ENCODE measurements at regions not wholly inside any gene's neighbourhood (a gene's known extent, or its start where the extent isn't known, plus 50 kb on each side); places are given as distances from the start of the nearest gene placed in this dataset.

- no peaks in the 10 kb centered on the region for H3K9me3 Mint-ChIP-seq
- no peaks in the 10 kb centered on the region for H3K4me1 Mint-ChIP-seq (ENCODE audit: low read depth in 2 of 2)
- ATAC-seq (replicated peaks) (no peak), DNase-seq (no peak)
- H3K4me3 Mint-ChIP-seq: no peak overlapping the region
- peaks cover 9 to 10% of the 10 kb centered on the region in 2 donors for H3K27me3 Mint-ChIP-seq
- H3K27ac Mint-ChIP-seq: no peak overlapping the region
- H3K36me3 Mint-ChIP-seq (ENCODE audit: insufficient read depth): no peaks in the 10 kb centered on the region
Observed at GRCh38 chr12:28937196-28937595, 211.9 kb upstream of the FAR2 start.

GRCh38 chr12:28938056-28938455 lies 211.0 kb upstream of the FAR2 start:
- Mint-ChIP-seq H3K27me3 (peaks cover 9 to 10% of the 10 kb centered on the region in 2 donors), H3K4me1 (ENCODE audit: low read depth in 2 of 2) (no peaks in the 10 kb centered on the region), H3K27ac (no peak overlapping the region), H3K36me3 (ENCODE audit: insufficient read depth) (no peaks in the 10 kb centered on the region), H3K9me3 (no peaks in the 10 kb centered on the region), H3K4me3 (no peak overlapping the region)
- DNase-seq: no peak
- ATAC-seq (replicated peaks): no peak

- Mint-ChIP-seq H3K4me1 (ENCODE audit: low read depth in 2 of 2) (no peaks in the 10 kb centered on the region), H3K27ac (no peak overlapping the region), H3K4me3 (no peak overlapping the region), H3K9me3 (no peaks in the 10 kb centered on the region), H3K36me3 (ENCODE audit: insufficient read depth) (no peaks in the 10 kb centered on the region), H3K27me3 (peaks cover 9 to 10% of the 10 kb centered on the region in 2 donors)
- DNase-seq (no peak), ATAC-seq (replicated peaks) (no peak)
Observed at GRCh38 chr12:28938581-28939235, 210.4 kb upstream of the FAR2 start.

- ATAC-seq (replicated peaks): no peak
- Mint-ChIP-seq H3K4me1 (ENCODE audit: low read depth in 2 of 2) (no peaks in the 10 kb centered on the region), H3K27ac (no peak overlapping the region), H3K4me3 (no peak overlapping the region), H3K27me3 (peaks cover 9 to 10% of the 10 kb centered on the region in 2 donors), H3K9me3 (no peaks in the 10 kb centered on the region), H3K36me3 (ENCODE audit: insufficient read depth) (no peaks in the 10 kb centered on the region)
- no peak for DNase-seq
Observed at GRCh38 chr12:28939427-28939826, 209.7 kb upstream of the FAR2 start.

- Mint-ChIP-seq H3K9me3 (no peaks in the 10 kb centered on the region), H3K36me3 (ENCODE audit: insufficient read depth) (no peaks in the 10 kb centered on the region), H3K27me3 (peaks cover 9 to 10% of the 10 kb centered on the region in 2 donors), H3K4me1 (ENCODE audit: low read depth in 2 of 2) (no peaks in the 10 kb centered on the region), H3K4me3 (no peak overlapping the region), H3K27ac (no peak overlapping the region)
- ATAC-seq (replicated peaks) (no peak), DNase-seq (no peak)
Observed at GRCh38 chr12:28941248-28941647, 207.8 kb upstream of the FAR2 start.

- ATAC-seq (replicated peaks) (no peak), DNase-seq (no peak)
- Mint-ChIP-seq H3K36me3 (ENCODE audit: insufficient read depth) (no peaks in the 10 kb centered on the region), H3K27me3 (no peaks in the 10 kb centered on the region), H3K9me3 (no peaks in the 10 kb centered on the region), H3K27ac (no peak overlapping the region), H3K4me3 (no peak overlapping the region), H3K4me1 (ENCODE audit: low read depth in 2 of 2) (no peaks in the 10 kb centered on the region)
Observed at GRCh38 chr12:28946361-28946760, 202.7 kb upstream of the FAR2 start.

- no peaks in the 10 kb centered on the region for H3K4me1 Mint-ChIP-seq (ENCODE audit: low read depth in 2 of 2)
- H3K9me3 Mint-ChIP-seq: no peaks in the 10 kb centered on the region
- H3K27ac Mint-ChIP-seq: no peak overlapping the region
- H3K36me3 Mint-ChIP-seq (ENCODE audit: insufficient read depth): no peaks in the 10 kb centered on the region
- no peak overlapping the region for H3K4me3 Mint-ChIP-seq
- no peaks in the 10 kb centered on the region for H3K27me3 Mint-ChIP-seq
- DNase-seq (no peak), ATAC-seq (replicated peaks) (no peak)
Observed at GRCh38 chr12:28948685-28949084, 200.4 kb upstream of the FAR2 start.

- Mint-ChIP-seq H3K36me3 (ENCODE audit: insufficient read depth) (no peaks in the 10 kb centered on the region), H3K9me3 (no peaks in the 10 kb centered on the region), H3K4me1 (ENCODE audit: low read depth in 2 of 2) (no peaks in the 10 kb centered on the region), H3K27ac (no peak overlapping the region), H3K4me3 (no peak overlapping the region), H3K27me3 (no peaks in the 10 kb centered on the region)
- ATAC-seq (replicated peaks) (no peak), DNase-seq (no peak)
Observed at GRCh38 chr12:28949184-28949583, 199.9 kb upstream of the FAR2 start.

GRCh38 chr12:28950049-28950448 lies 199.0 kb upstream of the FAR2 start:
- Mint-ChIP-seq H3K4me3 (no peak overlapping the region), H3K27me3 (no peaks in the 10 kb centered on the region), H3K36me3 (ENCODE audit: insufficient read depth) (no peaks in the 10 kb centered on the region), H3K4me1 (ENCODE audit: low read depth in 2 of 2) (no peaks in the 10 kb centered on the region), H3K27ac (no peak overlapping the region), H3K9me3 (no peaks in the 10 kb centered on the region)
- DNase-seq (no peak), ATAC-seq (replicated peaks) (no peak)

GRCh38 chr12:28951935-28952334 lies 197.1 kb upstream of the FAR2 start:
- no peak for ATAC-seq (replicated peaks)
- no peak overlapping the region for H3K4me3 Mint-ChIP-seq
- H3K4me1 Mint-ChIP-seq (ENCODE audit: low read depth in 2 of 2): no peaks in the 10 kb centered on the region
- H3K9me3 Mint-ChIP-seq: no peaks in the 10 kb centered on the region
- no peak overlapping the region for H3K27ac Mint-ChIP-seq
- DNase-seq: no peak
- no peaks in the 10 kb centered on the region for H3K36me3 Mint-ChIP-seq (ENCODE audit: insufficient read depth)
- H3K27me3 Mint-ChIP-seq: no peaks in the 10 kb centered on the region

GRCh38 chr12:28954333-28954732 lies 194.7 kb upstream of the FAR2 start:
- no peaks in the 10 kb centered on the region for H3K36me3 Mint-ChIP-seq (ENCODE audit: insufficient read depth)
- H3K27ac Mint-ChIP-seq: no peak overlapping the region
- peaks cover 10% of the 10 kb centered on the region in 2 donors for H3K27me3 Mint-ChIP-seq
- ATAC-seq (replicated peaks) (no peak), DNase-seq (no peak)
- no peaks in the 10 kb centered on the region for H3K9me3 Mint-ChIP-seq
- H3K4me1 Mint-ChIP-seq (ENCODE audit: low read depth in 2 of 2): no peaks in the 10 kb centered on the region
- no peak overlapping the region for H3K4me3 Mint-ChIP-seq

GRCh38 chr12:28955491-28955890 lies 193.6 kb upstream of the FAR2 start:
- Mint-ChIP-seq H3K9me3 (no peaks in the 10 kb centered on the region), H3K4me1 (ENCODE audit: low read depth in 2 of 2) (no peaks in the 10 kb centered on the region), H3K27me3 (peaks cover 10 to 14% of the 10 kb centered on the region in 2 donors), H3K27ac (no peak overlapping the region), H3K36me3 (ENCODE audit: insufficient read depth) (no peaks in the 10 kb centered on the region), H3K4me3 (no peak overlapping the region)
- ATAC-seq (replicated peaks) (no peak), DNase-seq (no peak)

- no peak for ATAC-seq (replicated peaks)
- H3K36me3 Mint-ChIP-seq (ENCODE audit: insufficient read depth): no peaks in the 10 kb centered on the region
- peaks cover 10 to 14% of the 10 kb centered on the region in 2 donors for H3K27me3 Mint-ChIP-seq
- H3K27ac Mint-ChIP-seq: no peak overlapping the region
- DNase-seq: no peak
- H3K4me3 Mint-ChIP-seq: no peak overlapping the region
- H3K9me3 Mint-ChIP-seq: no peaks in the 10 kb centered on the region
- no peaks in the 10 kb centered on the region for H3K4me1 Mint-ChIP-seq (ENCODE audit: low read depth in 2 of 2)
Observed at GRCh38 chr12:28955931-28956330, 193.1 kb upstream of the FAR2 start.

GRCh38 chr12:28958553-28959195 lies 190.4 kb upstream of the FAR2 start:
- no peak for ATAC-seq (replicated peaks)
- no peaks in the 10 kb centered on the region for H3K36me3 Mint-ChIP-seq (ENCODE audit: insufficient read depth)
- peaks cover 18 to 21% of the 10 kb centered on the region in 2 donors for H3K27me3 Mint-ChIP-seq
- no peak overlapping the region for H3K27ac Mint-ChIP-seq
- no peak for DNase-seq
- no peaks in the 10 kb centered on the region for H3K9me3 Mint-ChIP-seq
- H3K4me1 Mint-ChIP-seq (ENCODE audit: low read depth in 2 of 2): no peaks in the 10 kb centered on the region
- H3K4me3 Mint-ChIP-seq: no peak overlapping the region

Data from effector memory CD8-positive, alpha-beta T cell (primary cell).